ENCODE measurements at regions not wholly inside any gene's neighbourhood (a gene's known extent, or its start where the extent isn't known, plus 50 kb on each side); places are given as distances from the start of the nearest gene placed in this dataset.
"Not testable (repeated sequence)": the region's sequence is repeated elsewhere in the genome, so short reads cannot be mapped to it uniquely, and the experiment has no call there.

GRCh38 chr5:15282611-15283010 lies 217.4 kb upstream of the FBXL7 start:
- no peak overlapping the region for H2AFZ ChIP-seq (replicated peaks; ENCODE audit: low read length, poor library complexity)
- ChIA-PET CTCF (no interaction called here), POLR2A (ENCODE audit: unreplicated experiment) (no interaction called here)
- ATAC-seq (ENCODE audit: low read depth): no peak
- H3K4ac ChIP-seq (ENCODE audit: low read depth, low read length): no peak overlapping the region
- H4K8ac ChIP-seq (ENCODE audit: low read depth in 2 of 2, low read length in 2 of 2): no peak overlapping the region
- H3K18ac ChIP-seq (ENCODE audit: low read depth, low read length): no peak overlapping the region
- TF ChIP-seq RAD21 (IDR thresholded peaks at IDR 0.05; ENCODE audit: low read length) (no peak), FOS (IDR thresholded peaks at IDR 0.05; ENCODE audit: low read depth, low read length) (no peak), BHLHE40 (IDR thresholded peaks at IDR 0.05; ENCODE audit: low read depth, low read length) (no peak), NFE2L2 (IDR thresholded peaks at IDR 0.05; ENCODE audit: low read depth, low read length) (no peak)
- H3K27me3 ChIP-seq (ENCODE audit: control insufficient read depth, insufficient read depth, low read length): no peaks in the 10 kb centered on the region
- H3K9ac ChIP-seq (ENCODE audit: low read depth, low read length): no peak overlapping the region
- H2BK15ac ChIP-seq (ENCODE audit: low read depth, low read length): no peak overlapping the region
- H3K23ac ChIP-seq (ENCODE audit: low read depth, low read length): no peak overlapping the region
- no peaks in the 10 kb centered on the region for H4K20me1 ChIP-seq (ENCODE audit: insufficient read depth, low read length)
- no peaks in the 10 kb centered on the region; the same call in 1 of the 2 replicates for H3K4me1 ChIP-seq (ENCODE audit: control insufficient read depth, insufficient read depth, low read length)
- H3K79me1 ChIP-seq (ENCODE audit: low read depth in 1 of 2, low read length in 2 of 2): no peaks in the 10 kb centered on the region
- H2BK120ac ChIP-seq (ENCODE audit: low read depth, low read length): no peak overlapping the region
- H3K4me3 ChIP-seq (ENCODE audit: insufficient read depth, low read depth, low read length): no peak overlapping the region
- no TSS peak for BruUV-seq (replicated peaks)
- intact Hi-C loops (cut with micrococcal nuclease) (no loop called here), in situ Hi-C loops (cut with MboI; ENCODE audit: low sequenced_read_pairs) (loop anchor here (10.0 kb wide), 1 partner anchor 178 kb away; no protein-coding TSS in a partner anchor), dilution Hi-C loops (cut with HindIII; ENCODE audit: low sequenced_read_pairs, unreplicated experiment) (no loop called here)
- no peak overlapping the region for H2BK20ac ChIP-seq (ENCODE audit: low read depth, low read length)
- no peak overlapping the region for H3K4me2 ChIP-seq (ENCODE audit: low read depth, low read length)
- no peak overlapping the region for H3K56ac ChIP-seq (ENCODE audit: extremely low read depth, insufficient read depth, low read length)
- no peak overlapping the region for H3K14ac ChIP-seq (replicated peaks; ENCODE audit: low read depth, low read length)
- H4K5ac ChIP-seq (ENCODE audit: low read depth, low read length): no peak overlapping the region
- no CpG with 5 or more reads among the region's 2 CpGs for WGBS, 2 experiments (ENCODE audit: extremely low coverage in 2 of 2, insufficient read length in 1 of 2)
- no peaks in the 10 kb centered on the region for H3K9me3 ChIP-seq (ENCODE audit: control insufficient read depth, insufficient read depth, low read length)
- H3K36me3 ChIP-seq (ENCODE audit: control insufficient read depth, insufficient read depth, low read length): no peaks in the 10 kb centered on the region
- no peak overlapping the region for H2AK9ac ChIP-seq (replicated peaks; ENCODE audit: low read depth, low read length, poor library complexity)
- no peak overlapping the region for H2AK5ac ChIP-seq (ENCODE audit: low read depth, low read length)
- H4K91ac ChIP-seq (ENCODE audit: insufficient read depth, low read depth, low read length): no peak overlapping the region
- DNase-seq: no peak
- H2BK5ac ChIP-seq (ENCODE audit: low read depth, low read length, poor library complexity, severe bottlenecking): no peak overlapping the region
- H3K27ac ChIP-seq (ENCODE audit: insufficient read depth, low read length): no peak overlapping the region
- H3K9me1 ChIP-seq (ENCODE audit: insufficient read depth, low read length): no peaks in the 10 kb centered on the region

GRCh38 chr5:15271596-15271995 lies 228.4 kb upstream of the FBXL7 start:
- H2BK15ac ChIP-seq (ENCODE audit: low read depth, low read length); H2BK20ac ChIP-seq (ENCODE audit: low read depth, low read length); H3K4ac ChIP-seq (ENCODE audit: low read depth, low read length); BruUV-seq (replicated peaks); H3K23ac ChIP-seq (ENCODE audit: low read depth, low read length); DNase-seq; H3K56ac ChIP-seq (ENCODE audit: extremely low read depth, insufficient read depth, low read length); H3K4me3 ChIP-seq (ENCODE audit: insufficient read depth, low read depth, low read length); H3K9me3 ChIP-seq (ENCODE audit: control insufficient read depth, insufficient read depth, low read length); H4K5ac ChIP-seq (ENCODE audit: low read depth, low read length); H4K8ac ChIP-seq (ENCODE audit: low read depth in 2 of 2, low read length in 2 of 2); POLR2A ChIA-PET (ENCODE audit: unreplicated experiment); H3K79me1 ChIP-seq (ENCODE audit: low read depth in 1 of 2, low read length in 2 of 2); H3K18ac ChIP-seq (ENCODE audit: low read depth, low read length); H3K9me1 ChIP-seq (ENCODE audit: insufficient read depth, low read length); H4K91ac ChIP-seq (ENCODE audit: insufficient read depth, low read depth, low read length); H3K9ac ChIP-seq (ENCODE audit: low read depth, low read length); H3K36me3 ChIP-seq (ENCODE audit: control insufficient read depth, insufficient read depth, low read length); in situ Hi-C loops (cut with MboI; ENCODE audit: low sequenced_read_pairs); H2BK5ac ChIP-seq (ENCODE audit: low read depth, low read length, poor library complexity, severe bottlenecking); dilution Hi-C loops (cut with HindIII; ENCODE audit: low sequenced_read_pairs, unreplicated experiment); CTCF ChIA-PET; intact Hi-C loops (cut with micrococcal nuclease); H3K14ac ChIP-seq (replicated peaks; ENCODE audit: low read depth, low read length); H2BK120ac ChIP-seq (ENCODE audit: low read depth, low read length); H3K27ac ChIP-seq (ENCODE audit: insufficient read depth, low read length); H3K4me2 ChIP-seq (ENCODE audit: low read depth, low read length); H2AFZ ChIP-seq (replicated peaks; ENCODE audit: low read length, poor library complexity); H3K4me1 ChIP-seq (ENCODE audit: control insufficient read depth, insufficient read depth, low read length); H4K20me1 ChIP-seq (ENCODE audit: insufficient read depth, low read length); H2AK5ac ChIP-seq (ENCODE audit: low read depth, low read length); H3K27me3 ChIP-seq (ENCODE audit: control insufficient read depth, insufficient read depth, low read length); ATAC-seq (ENCODE audit: low read depth); H2AK9ac ChIP-seq (replicated peaks; ENCODE audit: low read depth, low read length, poor library complexity): not testable (repeated sequence)
- WGBS, 2 experiments (ENCODE audit: extremely low coverage in 2 of 2, insufficient read length in 1 of 2): 64% methylated on average over 2 of the region's 9 CpGs; no CpG with 5 or more reads in 1 of the 2 experiments

Data from IMR-90 (cell line).